ENCODE measurements at regions not wholly inside any gene's neighbourhood (a gene's known extent, or its start where the extent isn't known, plus 50 kb on each side); places are given as distances from the start of the nearest gene placed in this dataset.
"Not testable (repeated sequence)": the region's sequence is repeated elsewhere in the genome, so short reads cannot be mapped to it uniquely, and the experiment has no call there.

DNA sequence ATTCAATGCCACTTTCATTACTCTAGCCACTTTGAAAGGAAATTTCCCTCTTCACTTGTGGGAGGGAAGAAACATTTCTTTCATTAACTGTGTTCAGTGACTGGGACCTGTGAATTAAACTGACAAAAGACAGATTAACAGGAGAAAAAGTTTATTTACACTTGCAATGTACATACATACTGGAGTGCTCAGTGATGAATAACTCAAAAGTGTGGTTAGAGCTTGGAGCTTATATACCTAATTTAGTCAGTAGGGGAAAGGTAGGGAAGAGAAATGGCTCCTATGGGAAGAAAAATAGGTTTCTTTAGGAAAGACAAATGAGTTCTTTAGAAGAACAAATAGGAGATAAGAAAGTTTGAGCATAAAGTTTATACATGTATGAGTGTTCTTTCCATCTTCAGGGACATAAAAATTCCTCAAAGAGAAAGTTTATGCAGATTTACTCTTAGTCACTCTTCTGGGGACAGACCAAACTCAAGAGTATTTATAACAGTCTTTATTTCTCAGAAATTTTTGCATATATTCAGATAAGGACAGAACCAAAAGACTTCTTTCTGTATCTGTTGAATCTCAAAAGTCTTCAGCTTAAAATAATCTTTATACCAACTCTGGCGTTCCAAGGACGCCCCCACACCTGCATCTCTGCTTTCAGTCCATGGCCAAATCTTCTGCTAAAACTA lies 120.0 kb upstream of the RAI14 start:
- no peak for DNase-seq

DNA sequence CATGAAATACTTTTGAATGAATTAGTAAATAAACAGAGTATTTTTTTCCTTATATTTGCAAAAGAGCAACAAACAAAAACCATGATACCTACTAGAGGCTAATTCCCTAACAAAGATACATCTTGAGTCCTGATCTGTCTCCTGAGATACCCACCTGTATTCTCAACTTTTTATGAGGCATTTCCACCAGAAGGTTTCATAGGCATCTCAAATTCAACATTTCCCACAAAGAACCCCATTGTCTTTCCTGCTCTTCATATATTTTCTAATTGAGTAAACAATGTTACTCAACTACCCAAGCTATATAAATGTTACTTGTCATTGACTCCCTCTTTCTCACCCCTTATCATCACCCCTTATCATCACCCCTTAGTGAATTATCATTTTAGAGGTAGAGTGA lies 119.4 kb upstream of the RAI14 start:
- DNase-seq, result no peak

DNA sequence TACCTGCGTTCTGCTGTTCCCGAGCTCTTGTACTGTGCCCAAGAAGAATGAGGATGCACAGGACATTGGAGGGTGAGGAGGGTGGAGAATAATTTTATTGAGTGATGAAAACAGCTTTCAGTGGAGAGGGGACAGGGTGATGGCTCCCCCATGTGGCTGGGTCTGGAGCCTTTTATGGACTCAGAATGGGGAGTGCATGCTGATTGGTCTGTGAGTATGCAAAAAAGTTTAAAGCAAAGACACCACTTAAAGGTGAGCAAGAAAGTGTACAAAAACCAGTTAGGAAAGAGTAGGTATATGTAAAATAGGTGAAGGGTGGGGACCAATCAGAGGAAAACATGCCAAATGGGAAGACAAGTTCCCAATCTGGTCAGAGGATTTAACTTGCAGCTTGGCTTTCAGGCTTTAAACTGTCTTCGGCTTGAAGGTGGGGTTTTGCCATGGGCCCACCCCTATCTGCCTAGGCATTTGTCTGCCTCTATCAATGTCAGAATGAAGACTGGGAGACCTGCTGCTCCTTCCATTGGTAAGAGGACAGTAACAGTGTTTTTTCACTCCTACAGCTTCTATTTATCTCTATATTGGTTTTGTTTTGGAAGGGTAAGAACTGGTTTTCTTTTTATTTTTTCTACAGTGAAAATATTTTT lies 118.0 kb upstream of the RAI14 start:
- no peak for DNase-seq

DNA sequence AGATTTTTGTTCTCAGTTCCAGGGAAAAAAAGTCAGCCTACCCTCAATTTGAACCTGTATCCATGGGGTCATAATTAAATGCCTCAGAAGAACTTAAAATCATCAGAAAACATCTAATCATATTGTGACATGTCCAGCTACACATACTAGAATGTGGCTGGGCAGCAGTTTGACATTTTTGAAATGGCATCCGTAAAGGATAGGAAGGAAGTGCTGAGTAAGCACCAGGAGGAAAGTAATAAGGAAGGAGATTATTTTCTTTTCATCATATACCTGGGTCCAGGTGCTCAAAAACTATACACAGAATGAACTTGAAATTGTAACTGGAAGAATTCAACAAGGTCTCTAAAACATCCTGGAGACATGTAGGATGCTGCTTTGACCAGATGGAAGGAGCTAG lies 116.9 kb upstream of the RAI14 start:
- no peak for DNase-seq

DNA sequence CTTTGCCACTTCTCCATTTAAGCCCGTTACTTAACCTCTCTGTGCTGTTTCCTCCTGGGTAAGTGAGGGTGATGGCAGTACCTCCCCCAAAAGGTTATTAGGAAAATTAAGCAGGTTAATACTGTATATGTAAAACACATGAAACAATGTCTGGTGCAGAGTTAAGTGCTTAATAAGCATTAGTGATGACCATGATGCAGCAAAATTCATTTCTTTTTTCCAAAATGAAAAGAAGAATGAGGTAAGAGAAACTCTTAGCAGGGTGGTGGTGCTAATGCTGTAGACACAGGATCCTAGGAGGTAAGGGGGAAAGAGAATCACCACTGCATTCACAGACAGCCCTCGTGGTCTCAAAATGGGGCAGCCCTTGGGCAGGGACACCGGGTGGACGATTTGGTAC lies 115.1 kb upstream of the RAI14 start:
- DNase-seq, result no peak

DNA sequence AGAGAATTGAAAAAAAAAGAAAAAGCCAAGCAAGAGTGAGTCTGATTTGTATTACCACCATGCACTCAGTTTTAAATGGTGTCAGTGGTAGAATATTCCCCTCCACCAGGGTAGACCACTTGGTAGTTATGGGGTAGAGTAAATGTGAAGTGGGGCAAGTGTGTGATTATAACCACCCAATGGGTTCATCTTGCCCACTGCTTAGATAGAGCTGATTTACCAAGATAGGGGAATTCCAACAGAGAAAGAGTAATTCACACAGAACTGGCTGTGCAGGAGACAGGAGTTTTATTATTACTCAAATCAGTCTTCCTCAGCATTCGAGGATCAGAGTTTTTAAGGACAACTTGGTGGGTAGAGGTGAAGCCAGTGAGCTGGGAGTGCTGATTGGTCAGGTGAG lies 113.3 kb upstream of the RAI14 start:
- no peak for DNase-seq

DNA sequence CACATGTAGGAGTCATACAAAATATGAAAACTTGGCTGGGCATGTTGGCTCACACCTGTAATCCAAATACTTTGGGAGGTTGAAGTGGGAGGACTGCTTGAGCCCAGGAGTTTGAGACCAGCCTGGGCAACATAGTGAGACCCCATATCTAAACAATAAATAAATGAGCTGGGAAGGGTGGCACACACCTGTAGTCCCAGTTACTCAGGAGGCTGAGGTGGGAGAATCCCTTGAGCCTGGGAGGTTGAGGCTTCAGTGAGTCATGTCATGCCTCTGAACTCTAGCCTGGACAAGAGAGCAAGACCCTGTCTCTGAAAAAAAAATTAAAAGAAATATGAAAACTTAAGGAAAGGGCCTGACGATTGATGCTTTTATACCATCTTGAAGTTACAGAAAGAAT lies 112.4 kb upstream of the RAI14 start:
- DNase-seq, result no peak

DNA sequence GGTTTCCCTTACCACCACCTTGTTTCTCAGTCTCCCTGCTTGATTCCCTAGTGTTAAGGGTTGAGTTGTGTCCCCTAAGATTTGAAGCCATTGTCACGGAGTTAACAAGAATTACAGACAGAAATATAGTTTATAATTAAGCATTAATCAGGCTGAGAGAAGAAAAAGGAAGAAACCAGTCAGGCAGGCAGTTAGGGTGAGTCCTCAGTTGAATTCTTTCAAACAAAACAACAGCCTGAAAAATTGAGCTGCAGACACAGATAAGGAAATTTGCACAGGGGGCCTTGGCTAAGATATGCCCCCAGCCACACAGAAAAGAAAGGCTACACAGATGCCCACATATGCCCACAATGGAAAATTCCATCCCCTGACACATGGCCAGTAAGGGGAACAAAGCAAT lies 111.7 kb upstream of the RAI14 start:
- no peak for DNase-seq

DNA sequence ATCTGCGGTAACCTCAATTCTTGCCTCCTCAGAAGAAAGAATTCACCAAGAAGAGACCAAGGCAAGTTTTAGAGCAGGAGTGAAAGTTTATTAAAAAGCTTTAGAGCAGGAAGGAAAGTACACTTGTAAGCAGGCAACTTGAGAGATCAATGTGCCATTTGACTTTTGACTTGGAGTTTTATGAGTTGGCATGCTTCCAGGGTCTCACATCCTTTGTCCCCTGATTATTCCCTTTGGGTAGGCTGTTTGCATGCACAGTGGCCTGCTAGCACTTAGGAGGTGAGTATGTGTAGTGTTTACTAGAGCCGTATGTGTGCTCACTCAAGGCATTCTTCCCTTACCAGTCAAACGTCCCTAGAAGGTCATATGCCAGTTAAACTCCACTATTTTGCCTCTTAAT lies 111.0 kb upstream of the RAI14 start:
- DNase-seq, result no peak

DNA sequence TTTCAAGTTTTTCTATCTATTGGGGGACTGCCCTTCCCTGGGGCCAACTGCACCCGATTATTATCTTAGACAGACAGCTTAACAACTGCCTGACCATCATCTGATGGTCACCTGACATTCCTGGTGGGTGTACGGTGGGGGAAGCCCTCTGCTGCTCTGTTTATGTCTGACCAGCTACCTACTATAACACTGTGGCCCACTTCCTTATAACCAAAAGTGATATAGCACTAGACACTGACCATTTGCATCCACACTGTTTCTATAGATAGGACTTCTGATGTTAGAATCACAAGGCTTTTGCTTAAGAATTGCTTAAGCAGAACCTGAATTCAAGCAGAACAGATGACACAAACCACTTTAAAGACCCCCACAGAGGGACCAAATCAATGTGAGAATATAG lies 110.5 kb upstream of the RAI14 start:
- no peak for DNase-seq

DNA sequence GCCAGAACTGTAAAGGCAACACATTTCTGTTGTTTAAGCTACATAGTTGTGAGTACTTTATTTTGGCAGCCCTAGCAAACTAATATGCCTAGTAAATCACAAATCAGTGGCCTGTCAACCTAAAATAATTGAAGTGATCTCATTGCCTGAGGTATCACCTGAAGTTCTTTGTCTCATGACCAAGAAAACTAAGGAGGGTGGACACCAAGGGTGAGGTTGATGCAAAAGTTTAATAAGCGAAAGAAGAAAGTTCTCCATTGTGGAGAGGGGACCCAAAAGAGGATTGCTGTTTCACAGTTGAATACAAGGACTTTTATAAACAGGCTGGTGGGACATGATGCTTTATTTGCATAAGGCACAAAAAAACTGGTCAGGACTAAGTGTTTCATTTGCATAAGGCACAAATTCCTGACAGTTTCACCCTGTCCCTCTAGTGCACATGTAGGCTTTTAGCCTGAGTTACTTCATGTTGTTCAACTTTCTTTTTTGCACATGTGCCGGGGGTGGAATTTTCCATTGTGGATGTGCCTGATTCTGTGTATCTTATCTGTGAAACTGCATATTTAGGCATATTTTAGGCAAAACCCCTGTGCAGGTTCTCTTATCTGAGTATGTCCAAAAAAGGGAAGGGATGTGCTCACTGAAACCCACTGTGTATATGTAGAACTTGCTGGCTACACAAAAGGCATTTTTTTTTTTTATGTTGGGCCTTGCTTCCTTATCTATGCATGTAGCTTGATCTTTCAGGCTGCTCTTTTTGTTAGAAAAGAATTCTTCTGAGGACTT lies 108.6 kb upstream of the RAI14 start:
- no peak for DNase-seq

DNA sequence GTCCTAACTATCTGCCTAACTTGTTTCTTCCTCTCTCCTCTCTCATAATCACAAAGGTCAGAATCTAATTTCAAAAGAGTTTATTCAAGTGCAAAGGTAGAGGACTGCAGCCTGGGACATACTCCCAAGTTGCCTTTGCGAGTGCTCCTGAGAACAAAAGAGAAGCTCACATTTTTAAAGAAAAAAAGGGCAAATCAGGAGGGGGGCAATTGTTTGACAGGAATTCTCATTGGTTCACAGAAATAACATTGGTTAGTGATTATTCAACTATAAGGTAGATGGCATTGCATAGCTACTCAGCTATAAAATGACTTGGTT lies 108.1 kb upstream of the RAI14 start:
- DNase-seq, result no peak

DNA sequence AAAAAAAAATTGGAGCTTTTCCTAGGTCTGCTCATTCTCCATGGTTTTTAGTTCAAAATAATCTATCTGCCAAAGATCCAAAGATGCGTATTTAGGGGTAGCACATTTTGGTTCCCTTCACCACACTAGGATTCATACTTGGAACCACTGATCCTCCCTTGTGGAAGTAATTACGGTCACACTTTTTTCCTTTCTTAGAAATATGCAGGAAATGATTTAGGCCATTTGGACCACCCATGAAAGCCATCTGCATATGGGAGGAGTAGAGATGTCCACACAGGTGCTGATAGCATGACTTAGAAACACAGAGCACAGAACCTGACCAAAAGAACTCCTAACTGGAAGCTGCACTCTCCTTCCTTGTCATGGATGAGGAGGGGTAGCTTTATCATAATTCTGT lies 105.9 kb upstream of the RAI14 start:
- no peak for DNase-seq

DNA sequence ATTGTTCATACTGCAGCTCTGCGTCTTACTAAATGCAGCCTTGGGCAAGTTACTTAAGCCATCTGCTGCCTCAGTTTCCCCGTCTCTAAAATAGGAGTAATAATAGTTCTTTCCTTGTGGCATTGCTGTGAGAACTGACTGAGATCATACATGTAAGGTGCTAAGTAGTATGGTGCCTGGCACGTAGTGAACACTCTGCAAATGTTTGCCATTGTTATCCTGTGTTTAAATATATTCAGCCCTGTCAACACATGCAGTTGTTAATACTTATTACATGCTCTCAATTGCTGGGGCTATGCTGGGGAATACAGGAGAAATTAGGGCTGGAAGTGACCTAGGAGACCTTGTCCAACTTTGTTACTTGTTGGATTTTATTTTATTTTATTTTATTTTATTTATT lies 105.2 kb upstream of the RAI14 start:
- DNase-seq, result no peak

DNA sequence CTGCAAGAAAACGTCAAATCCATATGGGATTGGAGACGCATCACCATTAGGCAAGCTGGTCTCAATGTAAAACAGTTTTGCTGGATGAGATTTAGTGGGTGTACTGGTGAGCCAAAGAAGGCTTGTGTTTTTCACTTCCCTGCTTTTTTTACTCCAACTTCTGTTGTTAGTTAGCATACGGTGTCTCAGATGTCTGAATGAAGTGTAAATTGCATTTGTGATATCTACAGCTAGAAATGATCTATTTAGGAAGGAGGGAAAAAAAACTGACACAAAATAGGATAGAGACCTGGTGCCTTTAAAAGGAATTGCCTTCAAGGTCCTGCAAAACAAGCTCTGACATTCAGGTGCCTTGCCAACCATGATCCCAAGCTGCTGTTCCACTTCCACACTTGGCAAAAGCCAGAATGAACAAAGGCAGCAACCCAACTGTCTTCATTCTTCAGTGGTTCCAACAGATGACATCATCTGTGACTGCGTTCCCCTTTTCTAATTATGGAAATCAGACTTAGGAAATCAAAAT lies 104.2 kb upstream of the RAI14 start:
- no peak for DNase-seq

DNA sequence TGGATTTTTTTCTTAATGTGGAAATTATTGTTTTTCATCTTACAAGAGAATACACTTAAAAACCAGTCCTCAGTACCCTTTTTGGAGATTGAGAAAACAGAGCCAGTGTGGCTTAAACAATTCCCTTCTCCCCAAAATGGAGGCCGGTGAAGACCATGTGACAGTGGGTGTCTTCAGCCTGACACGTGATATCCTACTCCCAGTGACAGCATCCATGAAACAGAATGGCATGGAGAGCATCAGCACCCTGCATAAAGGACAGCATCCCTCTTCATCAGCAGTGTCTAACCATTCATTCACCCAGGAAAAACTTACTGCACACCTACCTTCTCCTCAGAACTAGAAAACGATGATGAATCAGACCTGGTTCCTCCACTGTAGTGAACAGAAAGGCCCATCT lies 103.4 kb upstream of the RAI14 start:
- no peak for DNase-seq

DNA sequence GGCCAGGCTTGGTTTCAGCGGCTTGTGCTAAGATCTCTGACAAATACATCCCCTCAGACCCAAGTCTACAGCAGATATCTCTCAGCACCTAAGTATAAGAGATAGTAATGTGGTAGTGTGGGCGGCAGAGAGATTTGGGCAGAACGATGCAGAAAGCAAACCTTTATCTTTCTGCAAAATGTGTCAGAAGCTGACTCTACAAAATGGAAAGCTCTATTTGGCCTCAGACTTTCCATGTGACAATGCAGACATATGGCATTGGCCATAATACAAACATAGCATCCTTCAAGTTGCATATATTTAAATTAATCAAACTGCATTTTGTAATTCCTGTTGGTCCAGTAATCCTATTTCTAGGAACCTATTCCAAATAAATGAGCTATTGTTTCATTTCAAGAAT lies 102.5 kb upstream of the RAI14 start:
- DNase-seq, result no peak

DNA sequence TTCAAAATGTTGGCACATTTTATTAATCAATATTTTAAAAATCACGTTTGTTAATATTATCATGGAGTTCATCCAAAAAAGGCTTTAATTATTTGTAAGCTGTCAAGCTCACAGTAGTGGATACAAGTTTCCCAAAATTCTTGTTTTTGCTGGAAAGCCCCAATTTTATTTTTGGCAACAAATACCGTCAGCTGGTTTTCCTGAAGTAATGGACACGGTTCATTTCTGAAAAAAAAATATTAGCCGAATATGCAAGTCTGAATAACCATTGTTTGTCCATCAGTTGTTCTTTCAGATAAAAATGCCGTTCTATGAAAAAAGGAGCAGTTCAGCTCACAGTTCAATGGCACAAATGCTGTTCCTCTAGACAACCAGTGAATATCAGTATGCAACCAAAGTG lies 101.5 kb upstream of the RAI14 start:
- DNase-seq, result no peak

DNA sequence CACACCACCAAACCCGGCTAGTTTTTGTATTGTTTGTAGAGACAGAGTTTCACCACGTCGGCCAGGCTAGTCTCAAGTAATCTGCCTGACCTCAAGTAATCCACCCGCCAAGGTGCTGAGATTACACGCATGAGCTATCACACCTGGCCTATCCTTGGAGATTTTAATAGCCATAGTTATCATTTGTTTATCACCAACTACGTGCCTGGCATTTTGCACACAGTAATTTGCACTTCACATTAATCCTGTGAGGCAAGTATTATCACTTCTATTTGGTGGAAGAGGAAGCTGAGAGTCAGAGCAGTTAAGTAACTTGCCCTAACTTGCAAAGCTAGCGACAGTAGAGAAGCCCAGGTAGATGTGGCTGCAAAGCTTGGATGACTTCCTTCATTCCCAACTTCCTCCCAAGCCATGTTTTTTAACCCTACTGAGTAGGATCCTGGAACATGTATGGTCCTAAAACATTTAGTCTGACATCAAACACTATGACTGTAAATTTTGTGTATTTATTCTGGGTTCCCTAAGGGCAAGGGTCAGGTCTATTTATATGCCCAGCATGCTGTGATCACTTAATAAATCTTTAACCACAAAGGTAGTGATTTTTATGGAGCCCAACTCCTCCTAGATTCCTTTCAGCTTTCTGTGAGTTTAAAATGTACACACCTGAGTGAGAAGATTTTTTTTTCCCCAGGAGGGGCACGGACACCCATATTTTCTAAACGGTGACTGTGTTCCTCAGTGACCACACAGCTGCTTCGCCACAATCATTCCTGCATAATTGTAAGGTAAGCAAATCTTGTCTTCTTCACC lies 100.2 kb upstream of the RAI14 start:
- DNase-seq, result no peak

DNA sequence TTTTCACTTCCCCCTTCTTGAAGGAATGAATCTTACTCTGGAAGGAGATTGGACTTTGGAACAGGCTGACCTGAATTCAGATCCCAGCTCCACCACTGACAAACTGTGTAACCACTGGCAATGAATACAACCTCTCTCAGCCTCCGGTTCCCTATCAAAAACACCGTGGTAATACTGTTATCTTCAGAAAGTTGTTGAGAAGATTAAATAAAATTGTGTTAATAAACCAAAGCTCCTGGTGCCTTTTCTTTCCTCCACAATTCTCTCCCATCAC lies 99.7 kb upstream of the RAI14 start:
- no peak for DNase-seq

DNA sequence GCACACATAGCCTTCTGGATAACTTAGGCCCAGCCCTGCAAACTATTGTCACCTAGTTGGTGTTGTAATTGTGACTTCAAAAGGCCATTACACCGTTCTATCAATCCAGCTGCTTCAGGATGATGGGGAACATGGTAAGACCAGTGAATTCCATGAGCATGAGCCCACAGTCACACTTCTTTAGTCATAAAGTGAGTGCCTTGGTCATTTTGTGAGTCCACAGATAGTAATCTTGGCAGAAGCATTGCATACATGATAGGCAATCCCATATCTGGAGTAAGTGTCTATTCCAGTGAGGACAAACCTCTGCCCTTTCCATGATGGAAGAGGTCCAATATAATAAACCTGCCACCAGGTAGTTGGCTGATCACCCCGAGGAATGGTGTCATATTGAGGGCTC lies 94.5 kb upstream of the RAI14 start:
- DNase-seq, result not testable (repeated sequence)

DNA sequence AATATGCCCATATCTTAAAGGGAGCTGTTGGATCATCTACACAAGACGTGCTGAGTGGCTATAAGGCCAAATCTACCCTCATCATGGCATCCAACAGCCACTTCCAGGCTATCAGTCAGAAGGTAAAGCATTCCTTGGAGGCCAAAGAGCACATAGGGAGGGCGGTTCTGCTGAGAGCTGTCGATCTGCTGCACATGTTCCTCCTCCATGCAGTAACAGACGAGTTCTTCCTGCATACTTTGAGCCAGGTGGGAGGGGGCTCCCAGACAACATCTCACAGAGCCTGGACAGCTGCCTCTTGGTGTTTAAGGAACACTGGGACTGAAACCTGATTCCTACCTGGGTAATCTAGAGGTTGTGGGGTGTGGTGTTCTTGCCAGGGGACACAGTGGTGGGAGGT lies 93.3 kb upstream of the RAI14 start:
- no peak for DNase-seq

DNA sequence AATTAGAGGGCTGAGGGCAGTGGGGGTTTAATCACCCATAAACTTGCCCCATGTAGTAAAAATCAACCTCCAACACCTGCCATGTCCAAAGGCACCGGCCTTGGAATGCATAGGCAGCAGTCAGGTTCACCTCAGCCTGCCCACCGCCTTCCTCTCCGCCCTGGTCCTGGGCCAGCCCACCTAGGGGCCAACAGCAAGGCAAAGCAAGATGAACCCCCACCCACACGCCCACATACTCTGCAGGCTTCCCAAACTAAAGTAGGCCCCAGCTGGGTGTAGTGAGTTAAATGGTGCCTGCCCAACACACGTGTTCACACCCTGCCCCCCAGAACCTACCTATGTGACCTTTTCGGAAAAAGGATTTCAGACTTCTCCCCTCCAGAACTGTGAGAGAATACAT lies 92.9 kb upstream of the RAI14 start:
- no peak for DNase-seq
